Non-pigmented ciliary epithelial cell (primary cell): ENCODE measurements at regions not wholly inside any gene's neighbourhood (a gene's known extent, or its start where the extent isn't known, plus 50 kb on each side); places are given as distances from the start of the nearest gene placed in this dataset.
"Not testable (repeated sequence)": the region's sequence is repeated elsewhere in the genome, so short reads cannot be mapped to it uniquely, and the experiment has no call there.

ENCODE experiments used
- DNase-seq: peaks from one replicate; pipeline ENCODE4 v3.0.0-alpha.2; 2010; ENCODE audit warnings: low read depth

DNA sequence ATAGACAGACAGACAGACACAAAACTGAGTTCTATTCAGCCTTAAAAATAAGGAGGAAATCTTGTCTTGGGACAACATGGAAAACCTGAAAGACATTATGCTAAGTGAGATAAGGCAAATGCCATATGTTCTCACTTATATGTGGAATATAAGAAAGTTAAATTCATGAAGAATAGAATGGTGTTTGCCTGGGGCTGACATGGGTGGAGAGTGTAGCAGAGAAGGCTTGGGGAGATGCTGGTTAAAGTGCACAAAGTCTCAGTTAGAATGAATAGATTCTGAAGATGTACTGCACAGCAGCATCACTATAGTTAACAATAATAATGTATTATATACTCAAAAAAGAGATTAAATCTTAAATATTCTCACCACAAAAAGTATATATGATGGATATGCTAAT lies 355.5 kb downstream of the LRRIQ3 start:
- no peak for DNase-seq

DNA sequence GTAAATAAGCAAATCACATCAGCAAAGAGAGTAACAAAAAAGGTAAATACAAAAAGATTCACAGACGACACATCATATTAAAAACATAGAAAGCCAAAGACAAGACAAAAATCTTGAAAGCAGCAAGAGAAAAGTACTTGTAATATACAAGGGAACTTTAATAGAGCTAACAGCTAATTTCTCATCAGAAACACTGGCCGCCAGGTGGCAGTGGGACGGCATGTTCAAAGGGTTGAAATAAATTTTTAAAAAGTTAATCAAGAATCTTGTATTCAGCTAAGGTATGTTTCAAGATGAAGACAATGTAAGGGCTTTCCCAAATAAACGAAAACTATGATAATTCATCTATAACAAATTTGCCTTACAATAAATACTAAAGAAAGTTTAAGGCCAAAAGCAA lies 358.1 kb downstream of the LRRIQ3 start:
- DNase-seq, result no peak

DNA sequence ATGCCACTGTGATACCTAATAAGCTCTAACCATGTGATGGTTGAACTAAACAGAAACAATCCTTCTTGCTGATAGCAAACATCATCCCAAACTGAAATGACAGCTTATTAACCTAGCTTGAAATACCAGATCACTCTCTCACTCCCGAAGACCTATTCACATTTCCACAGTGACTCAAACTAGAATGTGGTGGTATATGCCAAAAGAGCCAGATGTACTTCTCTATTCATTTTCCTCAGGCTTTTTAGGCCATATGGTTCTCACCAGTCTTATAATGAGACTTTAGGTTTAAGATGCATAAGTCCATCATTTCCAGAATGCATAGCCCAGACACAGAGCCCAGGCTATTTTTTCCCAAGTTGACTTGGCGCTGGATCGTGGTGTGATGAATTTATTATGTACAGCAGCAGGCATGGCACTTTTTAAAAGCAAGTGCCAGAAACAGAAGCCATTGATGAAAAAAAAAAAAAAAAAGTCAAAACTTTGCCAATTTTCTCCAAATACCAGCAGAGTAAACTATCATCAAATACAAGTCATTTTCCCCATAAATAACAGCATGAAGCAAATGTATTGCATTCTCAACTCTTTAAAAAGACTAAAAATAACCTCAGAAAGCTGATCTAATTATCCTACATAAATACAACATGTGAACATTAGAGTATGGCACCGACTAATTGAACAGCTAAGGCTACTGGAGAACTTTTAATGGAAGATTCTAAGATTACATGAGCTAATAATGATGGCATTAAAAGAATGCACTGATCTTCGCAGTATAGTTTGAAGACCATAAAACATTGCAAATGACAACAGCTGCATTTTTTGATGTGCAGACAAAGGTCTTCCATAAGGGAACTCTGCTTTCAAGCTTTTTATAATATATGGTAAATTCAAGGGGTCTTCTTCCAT lies 365.4 kb downstream of the LRRIQ3 start:
- no peak for DNase-seq

DNA sequence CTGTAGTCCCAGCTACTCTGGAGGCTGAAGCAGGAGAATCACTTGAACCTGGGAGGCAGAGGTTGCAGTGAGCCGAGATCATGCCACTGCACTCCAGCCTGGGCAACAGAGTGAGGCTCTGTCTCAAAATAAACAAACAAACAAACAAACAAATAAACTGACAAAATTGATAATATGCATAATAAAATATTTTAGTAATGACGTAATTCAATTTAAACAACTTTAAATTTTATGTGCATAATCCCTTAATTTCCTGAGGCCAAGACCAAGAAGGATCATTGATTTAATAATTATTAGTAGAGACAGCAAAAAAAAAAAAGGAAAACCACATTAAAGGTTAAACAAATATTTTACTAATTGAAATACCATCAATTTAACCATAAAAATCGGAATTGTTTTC lies 370.7 kb downstream of the LRRIQ3 start:
- not testable (repeated sequence) for DNase-seq

DNA sequence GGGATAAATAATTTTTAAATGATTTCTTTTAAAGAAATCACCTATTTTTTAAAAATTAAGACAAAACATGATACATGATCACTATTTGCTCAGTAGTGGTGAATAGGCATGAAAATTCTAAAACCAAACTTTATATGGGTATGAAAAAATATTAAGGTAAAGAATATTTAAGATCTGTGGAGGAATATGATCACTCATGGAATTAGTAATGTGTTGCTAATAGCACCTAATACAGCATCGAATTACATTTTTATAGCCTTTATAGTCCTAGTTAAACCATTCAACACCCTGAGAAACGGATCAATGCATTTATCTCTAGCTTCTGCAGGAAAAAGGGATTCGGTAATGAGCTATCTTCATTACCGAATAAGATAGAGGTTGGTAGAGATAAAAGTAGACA lies 373.9 kb downstream of the LRRIQ3 start:
- no peak for DNase-seq

DNA sequence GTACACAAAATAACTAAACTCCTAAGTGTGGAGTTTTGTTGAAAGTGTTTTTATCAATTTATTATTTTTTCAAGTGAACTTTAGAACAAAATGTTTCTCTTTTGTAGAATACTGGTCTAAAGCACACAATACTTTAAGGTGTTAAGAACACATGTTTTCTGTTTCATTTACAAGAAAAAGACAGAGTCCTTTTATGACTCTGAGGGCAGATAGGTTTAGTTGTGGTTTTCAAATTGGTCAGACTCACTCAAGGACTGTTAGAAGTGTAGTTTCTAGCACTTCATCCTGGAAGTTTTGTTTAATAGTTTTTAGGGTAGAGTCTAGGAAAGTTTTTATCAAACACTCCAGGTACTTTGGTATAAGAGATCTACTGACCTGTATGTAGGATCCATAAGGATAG lies 376.5 kb downstream of the LRRIQ3 start:
- no peak for DNase-seq

DNA sequence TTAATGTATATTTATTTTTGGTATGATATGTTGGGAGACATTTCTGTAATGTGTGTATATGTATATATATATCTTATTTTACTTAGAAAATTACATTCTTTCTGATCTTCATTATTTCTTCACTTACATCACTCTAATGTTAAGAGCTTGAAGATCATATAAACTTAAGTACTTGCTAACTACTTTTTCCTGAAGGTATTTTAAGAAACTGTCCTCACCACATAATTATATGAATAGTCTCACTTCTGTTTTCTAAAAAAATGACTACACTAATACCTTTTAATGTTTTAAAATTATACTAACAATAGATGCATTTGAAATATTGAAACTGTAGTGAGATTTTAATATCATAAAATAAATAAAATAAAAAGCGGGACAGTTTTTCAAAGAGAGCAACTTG lies 377.1 kb downstream of the LRRIQ3 start:
- DNase-seq, result no peak

DNA sequence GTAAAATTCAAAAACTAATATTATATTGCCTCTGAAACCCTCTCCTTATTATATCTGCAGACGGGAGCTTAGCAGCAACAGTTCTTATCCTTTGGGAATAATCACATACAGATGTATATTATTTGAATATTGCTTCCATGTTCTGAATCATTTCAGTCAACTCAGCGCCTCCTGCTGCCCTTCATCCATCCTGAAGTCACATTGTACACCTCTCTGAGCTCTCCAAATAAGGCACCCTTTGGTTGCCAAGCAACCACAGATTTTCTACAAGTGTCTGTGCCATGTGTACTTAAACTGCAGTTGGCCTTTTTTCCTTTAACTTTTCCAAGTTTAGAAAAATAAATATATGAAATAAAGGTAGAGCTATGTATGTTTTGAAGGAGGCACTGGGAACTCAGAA lies 384.3 kb downstream of the LRRIQ3 start:
- no peak for DNase-seq

DNA sequence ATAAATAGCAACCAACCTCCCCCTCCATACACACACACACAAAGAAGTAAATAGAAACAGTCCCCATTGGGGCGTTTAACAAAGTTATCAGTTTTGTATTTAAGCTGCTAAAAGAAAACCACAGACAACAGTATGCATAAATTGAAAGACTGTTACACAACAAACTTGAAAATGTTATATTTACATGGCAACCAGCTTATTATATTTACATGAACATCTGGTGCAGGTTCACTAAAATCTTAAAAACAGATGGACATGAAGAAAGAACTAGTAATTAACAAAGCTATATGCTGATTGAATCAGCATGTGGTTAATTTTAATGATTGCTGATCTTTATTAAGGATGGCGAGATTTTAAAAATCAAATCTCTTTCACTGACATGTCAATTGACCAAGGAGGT lies 384.7 kb downstream of the LRRIQ3 start:
- no peak for DNase-seq

DNA sequence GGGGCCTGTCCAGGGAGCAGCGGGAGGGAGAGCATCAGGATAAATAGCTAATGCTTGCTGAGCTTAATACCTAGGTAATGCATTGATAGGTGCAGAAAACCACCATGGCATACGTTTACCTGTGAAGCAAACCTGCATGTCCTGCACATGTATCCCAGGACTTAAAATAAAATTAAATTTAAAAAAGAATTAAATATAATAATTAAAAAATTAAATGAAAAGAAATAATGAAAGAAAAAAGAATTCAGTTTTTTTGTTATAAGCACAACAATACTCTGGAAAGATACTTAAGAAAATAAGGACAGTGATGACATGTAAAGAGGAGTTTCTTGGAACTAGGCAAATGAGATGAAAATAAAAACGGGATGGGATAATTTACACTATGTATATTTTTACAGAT lies 386.2 kb downstream of the LRRIQ3 start:
- DNase-seq, result no peak

DNA sequence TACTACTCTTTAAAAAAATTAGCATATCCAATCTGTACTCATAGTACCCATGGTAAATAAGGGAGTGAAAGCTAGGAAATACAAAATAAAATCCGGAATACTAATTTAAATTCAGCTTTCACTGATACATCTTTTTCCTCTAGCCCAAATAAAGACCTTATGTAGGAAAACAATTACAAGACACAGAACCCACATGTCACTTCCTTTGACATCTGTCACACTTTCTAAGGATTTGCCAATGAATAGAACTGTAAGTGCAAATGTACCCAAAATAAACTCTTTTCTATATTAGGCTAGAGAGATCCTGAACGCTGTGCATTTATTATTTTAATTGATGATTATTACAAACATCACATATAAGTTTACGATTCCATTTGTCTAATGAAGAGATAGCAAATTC lies 393.0 kb downstream of the LRRIQ3 start:
- DNase-seq, result no peak

DNA sequence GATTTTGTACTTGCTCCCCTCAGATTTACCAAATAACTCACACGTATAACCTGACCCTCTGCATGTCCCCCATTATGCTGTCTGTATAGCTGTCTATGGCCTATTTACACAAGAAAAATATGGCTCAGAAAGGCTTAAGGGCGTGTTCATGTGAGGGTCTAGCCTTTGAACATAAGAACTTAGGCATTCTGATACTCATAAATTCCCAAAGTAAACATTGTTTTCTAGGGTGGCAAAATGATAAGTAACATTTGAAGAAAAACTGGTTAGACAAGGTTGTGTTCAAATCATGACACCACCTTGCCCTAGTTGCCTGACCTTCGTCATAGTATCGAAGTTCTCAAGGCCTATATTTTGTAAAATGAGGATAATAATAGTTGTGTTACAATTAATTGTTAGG lies 394.6 kb downstream of the LRRIQ3 start:
- DNase-seq, result no peak

DNA sequence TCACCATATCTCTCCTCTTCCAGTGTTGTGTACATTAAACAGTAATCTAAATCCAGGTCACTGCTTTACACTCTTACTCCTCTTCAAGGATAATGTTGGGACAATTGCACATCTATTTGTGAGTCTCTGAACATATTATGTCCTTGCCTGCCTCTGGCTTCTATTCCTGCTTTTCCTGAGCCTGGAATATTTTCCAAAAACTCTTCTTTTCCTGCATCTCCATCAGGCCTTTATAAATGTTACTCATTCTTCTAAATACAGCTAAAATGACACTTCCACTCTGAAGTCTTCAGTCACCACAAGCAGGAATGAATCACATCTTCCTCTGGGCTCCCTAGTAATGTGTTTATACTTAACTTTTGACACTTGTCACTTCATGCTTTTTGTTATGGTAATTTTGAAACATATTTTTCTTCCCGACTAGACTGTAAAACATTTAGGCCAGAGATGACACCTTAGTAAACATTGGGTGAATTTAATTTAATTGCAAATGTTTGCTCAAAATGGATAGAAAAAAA lies 396.0 kb downstream of the LRRIQ3 start:
- no peak for DNase-seq

DNA sequence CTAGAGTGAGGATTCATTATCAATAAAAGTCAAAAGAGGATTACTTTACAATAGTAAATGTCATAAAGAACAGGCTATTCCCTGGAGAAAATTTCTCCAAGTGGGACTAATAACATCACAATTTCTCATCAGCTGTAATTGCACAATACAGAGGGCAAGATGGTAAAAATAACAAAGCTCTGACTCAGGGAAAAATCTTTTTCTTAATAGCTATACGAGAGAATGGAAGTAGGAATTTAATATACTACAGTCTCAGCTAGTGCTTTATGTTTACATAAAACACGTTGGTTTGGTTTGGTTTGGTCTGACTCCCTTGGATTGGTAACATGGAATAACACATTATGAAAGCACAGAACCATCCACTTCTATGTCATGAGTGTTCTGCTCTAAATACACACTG lies 397.6 kb downstream of the LRRIQ3 start:
- DNase-seq, result peak; percentile 41

DNA sequence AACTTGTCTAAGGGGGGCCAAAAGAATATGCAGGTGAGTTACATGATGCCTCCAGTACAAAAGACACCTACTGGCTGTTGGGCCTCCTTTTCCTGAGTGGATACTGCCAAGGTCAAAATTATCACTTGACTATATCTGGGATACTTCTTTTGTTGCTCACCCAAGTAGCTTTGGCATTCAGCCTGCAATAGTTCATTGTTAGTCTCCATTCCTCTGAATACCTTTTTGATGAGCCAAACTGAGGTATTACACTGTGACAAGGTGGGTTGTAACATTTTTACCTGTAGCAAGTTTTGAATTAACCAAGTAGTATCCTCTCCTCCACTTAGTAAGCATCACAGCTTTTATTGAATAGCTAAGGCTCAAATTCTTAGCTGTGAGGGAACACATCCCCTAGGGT lies 408.0 kb downstream of the LRRIQ3 start:
- DNase-seq, result no peak

DNA sequence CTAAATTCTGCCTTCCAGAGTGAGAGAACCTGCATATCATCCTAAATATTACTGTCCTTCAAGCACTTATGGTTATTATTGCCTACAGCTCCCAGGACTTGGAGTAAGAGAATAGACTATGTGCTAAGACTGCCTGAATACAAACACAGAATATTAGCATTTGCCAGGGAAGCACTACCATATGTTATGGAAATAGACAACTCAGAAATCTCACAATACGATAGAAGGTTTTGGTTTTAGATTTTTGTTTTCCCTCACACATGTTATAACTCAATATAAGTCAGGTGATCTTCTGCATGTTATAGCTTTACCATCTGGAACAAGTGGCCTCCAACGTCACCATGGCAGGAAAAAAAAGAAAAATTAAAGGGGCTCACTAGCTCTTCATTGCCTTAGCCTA lies 413.9 kb downstream of the LRRIQ3 start:
- no peak for DNase-seq

DNA sequence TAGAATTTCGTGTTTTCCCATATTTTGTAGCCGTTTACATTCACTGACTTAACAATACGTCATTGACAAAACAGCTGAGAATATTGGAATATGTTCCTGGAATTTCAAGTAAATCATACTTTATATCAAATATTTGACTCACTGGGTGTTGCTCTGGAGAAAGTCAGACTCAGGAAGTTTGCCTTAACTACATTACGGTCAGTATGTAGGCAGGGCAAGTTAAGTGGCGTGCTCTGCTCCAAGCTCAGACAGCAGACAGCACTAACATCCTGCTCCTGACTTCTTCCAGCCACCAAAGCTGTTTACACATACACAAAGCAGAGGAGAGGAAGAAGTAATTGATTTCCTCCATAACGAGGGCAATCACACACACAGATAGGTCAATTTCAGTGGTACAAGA lies 414.6 kb downstream of the LRRIQ3 start:
- DNase-seq, result no peak

DNA sequence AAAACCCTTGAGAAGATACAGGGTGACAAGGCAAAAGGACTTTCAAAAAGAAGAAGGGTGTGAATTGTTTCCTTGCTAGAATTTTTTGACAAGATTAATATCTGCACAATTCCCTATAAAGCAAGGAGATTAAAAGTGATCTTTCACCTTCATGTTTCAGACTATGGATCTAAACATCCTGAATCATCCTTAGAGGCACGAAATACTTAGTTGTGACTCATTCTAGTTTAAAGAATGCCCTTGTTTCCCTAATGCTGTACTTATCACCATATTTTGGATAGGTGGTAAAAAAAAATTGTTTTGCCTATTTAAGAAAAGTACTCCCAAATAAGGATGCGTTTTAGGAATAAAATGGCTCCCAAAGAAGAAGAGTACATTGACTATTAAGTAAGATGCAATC lies 415.1 kb downstream of the LRRIQ3 start:
- DNase-seq, result no peak

DNA sequence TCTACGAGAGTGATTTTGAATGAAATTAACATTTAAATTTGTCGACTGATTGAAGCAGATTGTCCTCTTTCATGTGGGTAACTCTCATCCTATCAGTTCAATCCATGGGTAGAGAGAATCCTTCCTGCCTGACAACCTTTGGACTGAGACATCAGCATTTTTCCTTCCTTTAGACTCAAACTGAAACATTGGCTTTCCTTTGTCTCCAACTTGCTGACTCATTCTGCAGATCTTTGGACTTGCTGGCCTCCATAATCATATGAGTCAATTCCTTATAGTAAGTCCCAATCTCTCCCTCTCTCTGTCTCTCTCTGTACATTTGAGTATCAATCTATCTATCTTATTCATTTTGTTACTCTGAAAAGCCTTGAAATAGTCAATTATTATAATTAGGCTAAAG lies 416.7 kb downstream of the LRRIQ3 start:
- DNase-seq, result no peak

DNA sequence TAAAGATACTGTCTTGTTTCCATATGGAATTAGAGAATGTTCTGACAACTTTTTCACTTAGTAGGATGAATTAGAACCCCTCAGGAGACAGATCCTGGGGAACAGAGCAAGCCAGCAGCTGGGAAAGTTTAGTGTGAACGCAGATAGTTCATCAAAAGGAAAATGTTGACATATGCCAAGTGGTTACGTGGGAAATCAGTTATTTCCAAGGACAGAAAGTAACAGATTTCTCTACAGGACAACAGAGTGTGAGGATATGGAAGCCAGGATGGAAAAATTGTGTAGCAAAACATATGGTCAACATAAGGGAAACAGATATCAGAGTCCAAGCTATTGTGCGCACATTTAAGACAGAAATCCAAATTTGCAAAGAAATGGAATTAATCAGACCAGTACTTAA lies 419.5 kb downstream of the LRRIQ3 start:
- DNase-seq, result no peak

DNA sequence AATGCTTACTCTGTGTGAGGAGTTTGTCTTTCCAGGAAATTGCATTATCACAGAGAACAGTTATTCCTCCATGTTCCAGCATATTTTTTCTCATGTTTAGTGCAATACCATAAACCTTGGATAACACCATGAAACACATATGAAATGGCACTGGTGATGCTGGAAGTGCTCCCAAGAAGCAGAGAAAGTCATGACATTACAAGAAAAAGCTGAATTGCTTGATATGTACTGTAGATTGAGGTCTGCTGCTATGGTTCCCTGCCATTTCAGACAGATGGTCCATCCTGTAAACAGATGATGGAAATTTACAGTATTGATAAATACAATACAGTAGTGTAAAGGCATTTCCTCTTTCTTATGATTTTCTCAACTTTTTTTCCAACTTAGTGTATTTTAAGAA lies 422.1 kb downstream of the LRRIQ3 start:
- DNase-seq, result no peak

DNA sequence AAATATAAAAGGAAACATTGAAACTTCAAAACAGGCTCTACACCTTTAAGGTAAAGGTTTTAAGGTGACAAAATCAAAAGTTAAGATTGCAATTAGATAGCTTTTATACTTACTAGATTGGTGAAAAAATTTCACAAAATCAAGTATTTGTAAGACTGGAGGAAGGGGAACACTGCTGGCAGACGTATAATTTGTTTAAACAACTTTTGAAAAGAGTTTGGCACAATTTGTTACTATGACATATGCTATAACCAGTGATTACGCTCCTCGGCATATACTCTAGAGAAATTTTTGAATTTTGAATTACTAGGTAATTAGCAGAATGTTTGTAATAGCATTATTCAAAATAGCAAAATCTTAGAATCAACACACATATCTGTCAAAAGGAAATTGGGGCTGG lies 425.0 kb downstream of the LRRIQ3 start:
- no peak for DNase-seq

DNA sequence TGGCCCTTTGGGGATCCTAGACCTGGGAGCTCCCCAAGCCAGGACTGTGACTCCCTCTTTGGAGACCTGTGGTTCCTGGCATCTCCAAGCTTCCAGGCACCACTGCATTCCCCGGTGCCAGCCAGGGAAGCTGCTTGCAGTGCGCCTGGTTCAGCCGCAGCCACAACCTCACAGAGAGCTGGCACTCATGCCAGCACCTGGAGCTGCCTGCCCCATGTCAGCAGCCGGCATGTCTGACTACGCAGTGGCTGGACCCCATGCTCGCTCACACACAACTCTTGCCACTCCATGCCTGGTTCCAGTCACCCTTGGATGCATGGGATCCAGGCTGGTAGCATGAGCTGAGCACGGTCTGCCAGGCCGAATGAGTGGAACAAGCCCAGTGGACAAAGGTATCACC lies 426.6 kb downstream of the LRRIQ3 start:
- no peak for DNase-seq
